Sigmoid colon (tissue), 6 donors: ENCODE measurements at regions not wholly inside any gene's neighbourhood (a gene's known extent, or its start where the extent isn't known, plus 50 kb on each side); places are given as distances from the start of the nearest gene placed in this dataset.

ENCODE experiments used
- DNase-seq: peaks from one replicate; pipeline ENCODE4 v3.0.0-alpha.2; 2019
- H3K27ac ChIP-seq, 4 donors: fragments of 200-600 bp; sonication (generic); one replicate each; pipeline ENCODE4 v1.5.1; 2016 to 2019; ENCODE audit warnings: mild to moderate bottlenecking in 1 of 4
- H3K27me3 ChIP-seq, 3 donors: fragments of 200-600 bp; sonication (generic); one replicate each; pipeline ENCODE4 v1.5.1; 2019; ENCODE audit warnings: mild to moderate bottlenecking in 1 of 3
- H3K36me3 ChIP-seq, 4 donors: fragments of 200-600 bp; sonication (generic); one replicate each; pipeline ENCODE4 v1.5.1; 2016 to 2019
- H3K4me1 ChIP-seq, 4 donors: fragments of 200-600 bp; sonication (generic); one replicate each; pipeline ENCODE4 v1.5.1; 2017 to 2019
- H3K4me3 ChIP-seq, 4 donors: fragments of 200-600 bp; sonication (generic); one replicate each; pipeline ENCODE4 v1.5.1; 2017 to 2019; ENCODE audit warnings: mild to moderate bottlenecking in 2 of 4, moderate library complexity in 1 of 4
- H3K9me3 ChIP-seq, 4 donors: fragments of 200-600 bp in 3 of 4; sonication (generic) in 3 of 4; one replicate each; pipeline versions ENCODE4 v1.5.1 to v1.6.1; 2013 to 2019
- EP300 ChIP-seq, 4 donors: sonication (generic); formaldehyde crosslinking; IDR thresholded peaks; one replicate each; pipeline ENCODE4 v1.6.1; 2017; ENCODE audit warnings: antibody characterized with exemption in 4 of 4
- POLR2A ChIP-seq, 2 donors: fragments of 450-650 bp; IDR thresholded peaks; one replicate each; pipeline ENCODE4 v1.6.1; 2016; ENCODE audit warnings: antibody characterized with exemption in 2 of 2, mild to moderate bottlenecking in 2 of 2, moderate library complexity in 2 of 2
- POLR2AphosphoS5 ChIP-seq, 4 donors: sonication (generic); formaldehyde crosslinking; IDR thresholded peaks; one replicate each; pipeline ENCODE4 v1.6.1; 2017; ENCODE audit warnings: antibody characterized with exemption in 4 of 4
- WGBS, 2 donors: extraction: QIAGEN DNeasy Blood & Tissue Kit; methylation state at CpG; one replicate each; pipeline ENCODE4 v1.1.7; 2013; 5-methylcytosine and 5-hydroxymethylcytosine counted together
- intact Hi-C: fragments of 100-400 bp; cut with DNase I; formaldehyde crosslinking; loops from one replicate; pipeline ENCODE4 v1.15.1; 2023
- TF ChIP-seq, protein P1 (sequence below), 4 experiments: fragments of 450-650 bp in 3 of 4; fragments of 200-600 bp in 1 of 4; IDR thresholded peaks; one replicate each; pipeline ENCODE4 v1.5.1; 2016 to 2019; ENCODE audit warnings: antibody characterized with exemption in 4 of 4, mild to moderate bottlenecking in 3 of 4, moderate library complexity in 2 of 4
- donor health status: healthy with polysubstance abuse.
- donor health status: healthy.

DNA sequence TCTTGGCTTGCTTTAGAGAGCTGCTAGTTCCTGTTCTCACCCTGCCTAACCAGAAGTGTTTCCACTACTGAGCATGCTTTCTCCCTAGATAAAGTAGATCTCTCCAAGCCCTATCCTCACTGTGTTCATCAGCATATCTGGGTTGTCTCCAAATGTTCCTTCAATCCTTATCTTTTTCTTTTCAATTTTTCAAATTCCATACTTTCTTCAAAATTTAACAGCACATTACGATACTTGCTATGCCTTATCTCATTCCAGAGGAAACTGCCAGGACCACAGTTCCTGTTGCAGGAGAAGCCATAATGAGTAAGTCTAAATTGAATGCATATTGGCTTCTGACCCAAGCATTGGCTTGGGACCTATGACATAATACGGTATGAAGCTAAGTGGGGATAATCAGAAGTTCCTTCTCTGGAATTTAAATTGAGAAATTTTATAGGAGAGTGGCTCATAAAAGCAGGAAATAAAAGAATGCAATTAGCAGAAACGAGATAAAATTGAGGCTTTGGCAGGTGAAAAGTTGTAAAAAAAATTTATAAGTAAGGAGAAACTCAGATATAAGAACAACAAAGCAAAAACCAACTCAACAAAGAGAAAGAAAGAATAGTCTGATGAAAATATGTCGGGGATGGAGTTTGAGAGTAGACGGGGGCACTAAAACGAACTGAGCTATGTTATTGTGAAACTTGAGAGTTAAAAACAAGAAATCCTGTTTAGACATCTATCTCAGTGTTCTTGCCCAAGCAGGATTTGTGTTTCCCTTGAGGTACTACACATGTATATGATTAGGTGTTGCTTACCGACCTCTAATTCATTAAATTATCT lies 631.7 kb upstream of the CCDC54 start:
- TF ChIP-seq POLR2AphosphoS5 (IDR thresholded peaks at IDR 0.05), result no peak
- TF ChIP-seq POLR2A (IDR thresholded peaks at IDR 0.05), result no peak
- TF ChIP-seq, protein P1, sequence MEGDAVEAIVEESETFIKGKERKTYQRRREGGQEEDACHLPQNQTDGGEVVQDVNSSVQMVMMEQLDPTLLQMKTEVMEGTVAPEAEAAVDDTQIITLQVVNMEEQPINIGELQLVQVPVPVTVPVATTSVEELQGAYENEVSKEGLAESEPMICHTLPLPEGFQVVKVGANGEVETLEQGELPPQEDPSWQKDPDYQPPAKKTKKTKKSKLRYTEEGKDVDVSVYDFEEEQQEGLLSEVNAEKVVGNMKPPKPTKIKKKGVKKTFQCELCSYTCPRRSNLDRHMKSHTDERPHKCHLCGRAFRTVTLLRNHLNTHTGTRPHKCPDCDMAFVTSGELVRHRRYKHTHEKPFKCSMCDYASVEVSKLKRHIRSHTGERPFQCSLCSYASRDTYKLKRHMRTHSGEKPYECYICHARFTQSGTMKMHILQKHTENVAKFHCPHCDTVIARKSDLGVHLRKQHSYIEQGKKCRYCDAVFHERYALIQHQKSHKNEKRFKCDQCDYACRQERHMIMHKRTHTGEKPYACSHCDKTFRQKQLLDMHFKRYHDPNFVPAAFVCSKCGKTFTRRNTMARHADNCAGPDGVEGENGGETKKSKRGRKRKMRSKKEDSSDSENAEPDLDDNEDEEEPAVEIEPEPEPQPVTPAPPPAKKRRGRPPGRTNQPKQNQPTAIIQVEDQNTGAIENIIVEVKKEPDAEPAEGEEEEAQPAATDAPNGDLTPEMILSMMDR (IDR thresholded peaks at IDR 0.05), result no peak
- no peak for TF ChIP-seq EP300 (IDR thresholded peaks at IDR 0.05)
- H3K36me3 ChIP-seq, result no peaks in the 10 kb centered on the region
- H3K4me1 ChIP-seq, result no peaks in the 10 kb centered on the region
- WGBS, 2 donors, result 62 to 72% methylated on average over 7 of the region's 7 CpGs
- no peak for DNase-seq
- H3K4me3 ChIP-seq, result no peak overlapping the region
- H3K9me3 ChIP-seq, result no peaks in the 10 kb centered on the region
- intact Hi-C loops, result no loop called here
- H3K27ac ChIP-seq, result no peak overlapping the region
- no peaks in the 10 kb centered on the region for H3K27me3 ChIP-seq

DNA sequence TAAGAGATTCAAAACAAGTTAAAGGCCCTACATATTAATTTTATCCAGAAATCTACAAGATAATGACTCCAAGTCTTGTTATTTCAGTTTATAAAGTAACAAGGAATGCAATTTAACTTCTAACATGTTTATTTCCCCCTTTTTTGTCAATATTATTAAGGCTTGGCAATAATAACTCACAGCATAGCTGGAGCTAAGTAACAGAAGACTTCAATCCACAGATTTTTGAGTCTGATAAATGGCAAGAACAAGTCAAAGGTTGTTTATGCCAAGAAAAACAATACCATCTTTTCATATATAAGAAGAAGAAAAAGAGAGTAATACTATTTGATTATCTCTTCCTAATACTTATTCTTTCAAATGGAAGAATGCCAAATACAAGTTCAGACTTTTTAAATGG lies 631.0 kb upstream of the CCDC54 start:
- Histone ChIP-seq H3K27me3 (no peaks in the 10 kb centered on the region), H3K4me1 (no peaks in the 10 kb centered on the region), H3K27ac (no peak overlapping the region), H3K4me3 (no peak overlapping the region), H3K36me3 (no peaks in the 10 kb centered on the region), H3K9me3 (no peaks in the 10 kb centered on the region)
- DNase-seq, result no peak
- TF ChIP-seq POLR2AphosphoS5 (IDR thresholded peaks at IDR 0.05) (no peak), EP300 (IDR thresholded peaks at IDR 0.05) (no peak), POLR2A (IDR thresholded peaks at IDR 0.05) (no peak)
- TF ChIP-seq, protein P1 (IDR thresholded peaks at IDR 0.05), result no peak
- intact Hi-C loops, result no loop called here

DNA sequence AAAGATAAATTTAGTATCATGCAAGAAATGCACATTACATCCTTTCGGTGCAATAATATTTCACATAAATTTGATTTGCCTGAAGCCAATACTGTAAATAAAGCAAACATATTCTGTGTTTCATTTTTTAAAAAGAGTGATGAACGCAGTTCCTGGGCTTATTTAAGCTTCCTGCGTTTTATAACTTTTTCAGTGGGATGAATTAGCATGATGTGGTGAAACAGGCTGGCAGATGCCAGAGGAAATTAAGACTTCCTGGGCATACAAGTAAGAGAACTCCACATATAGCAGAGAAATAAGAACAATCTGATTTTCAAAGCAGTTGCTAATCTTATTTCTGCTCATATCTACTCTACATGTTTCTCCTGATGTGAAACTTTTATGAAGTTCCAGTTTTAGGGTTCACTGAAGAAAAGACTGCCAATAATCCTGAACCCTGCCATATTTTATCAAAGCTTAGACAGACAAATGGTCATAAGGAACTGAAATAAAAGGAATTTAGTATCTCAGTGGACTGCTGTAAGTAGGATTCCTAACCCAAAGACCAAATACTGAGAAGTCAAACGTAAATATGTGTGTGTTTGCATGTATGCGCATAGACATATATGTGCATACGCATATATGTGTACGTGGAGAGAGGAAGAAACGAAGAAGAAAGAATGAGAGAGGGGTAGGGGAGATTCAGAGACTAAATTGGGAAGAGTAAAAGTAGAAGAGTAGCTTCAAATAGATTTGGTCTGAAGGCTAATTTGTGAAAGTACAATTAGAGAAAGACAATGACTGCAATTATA lies 628.6 kb upstream of the CCDC54 start:
- intact Hi-C loops, result no loop called here
- no peak overlapping the region for H3K27ac ChIP-seq
- no peak for DNase-seq
- no peak overlapping the region for H3K4me3 ChIP-seq
- no peaks in the 10 kb centered on the region for H3K27me3 ChIP-seq
- H3K36me3 ChIP-seq, result no peaks in the 10 kb centered on the region
- TF ChIP-seq POLR2A (IDR thresholded peaks at IDR 0.05), result no peak
- no peak for TF ChIP-seq POLR2AphosphoS5 (IDR thresholded peaks at IDR 0.05)
- no peak for TF ChIP-seq EP300 (IDR thresholded peaks at IDR 0.05)
- TF ChIP-seq, protein P1 (IDR thresholded peaks at IDR 0.05), result no peak
- no peaks in the 10 kb centered on the region for H3K9me3 ChIP-seq
- WGBS, 2 donors, result 70 to 78% methylated on average over 8 of the region's 8 CpGs
- no peaks in the 10 kb centered on the region for H3K4me1 ChIP-seq

DNA sequence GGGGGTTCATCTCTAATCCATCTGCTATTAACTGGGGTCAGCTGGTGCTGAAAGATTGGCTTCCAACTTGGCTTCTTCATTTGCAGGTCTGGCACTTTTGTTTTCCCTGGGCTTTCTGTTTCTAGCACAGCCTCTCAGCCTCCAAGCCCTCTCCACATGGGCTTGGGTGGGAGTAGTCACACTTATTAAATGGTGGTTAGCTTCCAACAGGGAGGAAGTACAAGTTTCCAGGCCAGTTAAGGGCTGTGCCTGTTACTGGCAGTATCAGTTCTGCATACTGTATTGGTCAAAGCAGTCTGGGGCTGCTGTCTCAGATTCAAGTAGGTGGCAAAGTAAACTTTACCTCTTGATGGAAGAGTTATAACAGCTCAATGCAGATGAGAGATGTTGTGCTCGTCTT lies 627.1 kb upstream of the CCDC54 start:
- peaks cover 0 to 2% (median 0%) of the 10 kb centered on the region in 4 donors for H3K9me3 ChIP-seq
- no peaks in the 10 kb centered on the region for H3K4me1 ChIP-seq
- no peak overlapping the region for H3K4me3 ChIP-seq
- H3K36me3 ChIP-seq, result no peaks in the 10 kb centered on the region
- 75 to 76% methylated on average over 1 of the region's 1 CpG for WGBS, 2 donors
- intact Hi-C loops, result no loop called here
- H3K27me3 ChIP-seq, result no peaks in the 10 kb centered on the region
- H3K27ac ChIP-seq, result no peak overlapping the region
- TF ChIP-seq, protein P1 (IDR thresholded peaks at IDR 0.05), result no peak
- TF ChIP-seq EP300 (IDR thresholded peaks at IDR 0.05) (no peak), POLR2AphosphoS5 (IDR thresholded peaks at IDR 0.05) (no peak), POLR2A (IDR thresholded peaks at IDR 0.05) (no peak)
- no peak for DNase-seq
